ENCODE measurements at regions not wholly inside any gene's neighbourhood (a gene's known extent, or its start where the extent isn't known, plus 50 kb on each side); places are given as distances from the start of the nearest gene placed in this dataset.

GRCh38 chr1:229786974-229787610, 161.0 kb downstream of the URB2 start:
- H3K36me3 Mint-ChIP-seq = peaks cover 3% of the 10 kb centered on the region
- peaks cover 0 to 2% (median 0%) of the 10 kb centered on the region in 3 donors for H3K4me1 Mint-ChIP-seq
- no peak overlapping the region for H3K4me3 Mint-ChIP-seq

GRCh38 chr1:229788004-229788403, 162.0 kb downstream of the URB2 start:
- H3K9me3 Mint-ChIP-seq = peaks cover 4 to 17% (median 16%) of the 10 kb centered on the region in 3 donors
- peak overlapping the region in 1 of 4 donors; percentile 51 for H3K4me3 Mint-ChIP-seq
- peaks cover 0 to 2% (median 0%) of the 10 kb centered on the region in 3 donors for H3K4me1 Mint-ChIP-seq
- H3K27ac Mint-ChIP-seq = no peak overlapping the region
- H3K27me3 Mint-ChIP-seq = peaks cover 4% of the 10 kb centered on the region
- peaks cover 1% of the 10 kb centered on the region for H3K36me3 Mint-ChIP-seq

More at GRCh38 chr1:229786974-229787610, 161.0 kb downstream of the URB2 start:
- peaks cover 4 to 17% (median 16%) of the 10 kb centered on the region in 3 donors for H3K9me3 Mint-ChIP-seq
- peaks cover 11% of the 10 kb centered on the region for H3K27me3 Mint-ChIP-seq
- no peak overlapping the region for H3K27ac Mint-ChIP-seq

GRCh38 chr1:229792012-229792975, 166.2 kb downstream of the URB2 start:
- Mint-ChIP-seq H3K36me3 (no peaks in the 10 kb centered on the region), H3K4me1 (peaks cover 0 to 2% (median 0%) of the 10 kb centered on the region in 3 donors), H3K27ac (no peak overlapping the region), H3K9me3 (peaks cover 4 to 16% (median 14%) of the 10 kb centered on the region in 3 donors), H3K27me3 (peaks cover 4% of the 10 kb centered on the region), H3K4me3 (no peak overlapping the region)

GRCh38 chr1:229793488-229793887, 167.4 kb downstream of the URB2 start:
- H3K4me3 Mint-ChIP-seq = no peak overlapping the region
- no peaks in the 10 kb centered on the region for H3K4me1 Mint-ChIP-seq
- H3K27ac Mint-ChIP-seq = peak overlapping the region in 1 of 3 donors; percentile 48
- no peaks in the 10 kb centered on the region for H3K36me3 Mint-ChIP-seq
- peaks cover 4% of the 10 kb centered on the region for H3K27me3 Mint-ChIP-seq
- H3K9me3 Mint-ChIP-seq = peaks cover 4 to 14% (median 12%) of the 10 kb centered on the region in 3 donors

GRCh38 chr1:229798558-229798957, 172.5 kb downstream of the URB2 start:
- Mint-ChIP-seq H3K9me3 (no peaks in the 10 kb centered on the region), H3K27ac (no peak overlapping the region), H3K36me3 (peaks cover 2% of the 10 kb centered on the region), H3K4me3 (no peak overlapping the region), H3K27me3 (peaks cover 7% of the 10 kb centered on the region), H3K4me1 (no peaks in the 10 kb centered on the region)

- Mint-ChIP-seq H3K4me3 (no peak overlapping the region), H3K9me3 (peaks cover 1 to 24% (median 12%) of the 10 kb centered on the region in 3 donors), H3K27me3 (peaks cover 4% of the 10 kb centered on the region), H3K36me3 (peaks cover 2% of the 10 kb centered on the region), H3K4me1 (no peaks in the 10 kb centered on the region), H3K27ac (no peak overlapping the region)
Observed at GRCh38 chr1:229803626-229804217, 177.7 kb downstream of the URB2 start.

GRCh38 chr1:229808272-229808671, 182.2 kb downstream of the URB2 start:
- H3K27ac Mint-ChIP-seq = no peak overlapping the region
- peaks cover 9% of the 10 kb centered on the region for H3K27me3 Mint-ChIP-seq
- no peak overlapping the region for H3K4me3 Mint-ChIP-seq
- H3K4me1 Mint-ChIP-seq = peaks cover 0 to 2% (median 0%) of the 10 kb centered on the region in 3 donors
- no peaks in the 10 kb centered on the region for H3K36me3 Mint-ChIP-seq
- peaks cover 5 to 38% (median 22%) of the 10 kb centered on the region in 3 donors for H3K9me3 Mint-ChIP-seq

- Mint-ChIP-seq H3K9me3 (peaks cover 4 to 24% (median 16%) of the 10 kb centered on the region in 3 donors), H3K4me3 (no peak overlapping the region), H3K36me3 (no peaks in the 10 kb centered on the region), H3K27me3 (peaks cover 9% of the 10 kb centered on the region), H3K27ac (no peak overlapping the region), H3K4me1 (peaks cover 0 to 2% (median 0%) of the 10 kb centered on the region in 3 donors)
Observed at GRCh38 chr1:229810140-229810539, 184.1 kb downstream of the URB2 start.

GRCh38 chr1:229810961-229811360, 184.9 kb downstream of the URB2 start:
- Mint-ChIP-seq H3K4me3 (no peak overlapping the region), H3K36me3 (no peaks in the 10 kb centered on the region), H3K27ac (no peak overlapping the region), H3K27me3 (peaks cover 10% of the 10 kb centered on the region), H3K9me3 (peaks cover 4 to 17% (median 10%) of the 10 kb centered on the region in 3 donors), H3K4me1 (peaks cover 0 to 2% (median 0%) of the 10 kb centered on the region in 3 donors)

- Mint-ChIP-seq H3K4me1 (peaks cover 0 to 2% (median 0%) of the 10 kb centered on the region in 3 donors), H3K4me3 (no peak overlapping the region), H3K36me3 (no peaks in the 10 kb centered on the region), H3K27ac (no peak overlapping the region), H3K27me3 (peaks cover 14% of the 10 kb centered on the region), H3K9me3 (peaks cover 4 to 16% (median 10%) of the 10 kb centered on the region in 3 donors)
Observed at GRCh38 chr1:229812148-229812547, 186.1 kb downstream of the URB2 start.

- no peaks in the 10 kb centered on the region for H3K36me3 Mint-ChIP-seq
- H3K4me3 Mint-ChIP-seq = no peak overlapping the region
- peaks cover 4 to 13% (median 10%) of the 10 kb centered on the region in 3 donors for H3K9me3 Mint-ChIP-seq
Observed at GRCh38 chr1:229812693-229813092, 186.6 kb downstream of the URB2 start.

GRCh38 chr1:229815076-229815475, 189.0 kb downstream of the URB2 start:
- H3K4me1 Mint-ChIP-seq = no peaks in the 10 kb centered on the region
- no peaks in the 10 kb centered on the region for H3K36me3 Mint-ChIP-seq
- H3K9me3 Mint-ChIP-seq = peaks cover 4 to 11% (median 5%) of the 10 kb centered on the region in 3 donors
- no peak overlapping the region for H3K27ac Mint-ChIP-seq
- peaks cover 17% of the 10 kb centered on the region for H3K27me3 Mint-ChIP-seq
- no peak overlapping the region for H3K4me3 Mint-ChIP-seq

More at GRCh38 chr1:229812693-229813092, 186.6 kb downstream of the URB2 start:
- peaks cover 15% of the 10 kb centered on the region for H3K27me3 Mint-ChIP-seq
- peaks cover 0 to 2% (median 0%) of the 10 kb centered on the region in 3 donors for H3K4me1 Mint-ChIP-seq
- no peak overlapping the region for H3K27ac Mint-ChIP-seq

GRCh38 chr1:229815961-229816360, 189.9 kb downstream of the URB2 start:
- Mint-ChIP-seq H3K27ac (no peak overlapping the region), H3K4me3 (no peak overlapping the region), H3K4me1 (no peaks in the 10 kb centered on the region), H3K36me3 (no peaks in the 10 kb centered on the region), H3K27me3 (peaks cover 16% of the 10 kb centered on the region), H3K9me3 (peaks cover 0 to 5% (median 0%) of the 10 kb centered on the region in 3 donors)

GRCh38 chr1:229817936-229818335, 191.9 kb downstream of the URB2 start:
- peaks cover 0 to 5% (median 0%) of the 10 kb centered on the region in 3 donors for H3K9me3 Mint-ChIP-seq
- H3K27me3 Mint-ChIP-seq = peaks cover 12% of the 10 kb centered on the region
- H3K27ac Mint-ChIP-seq = no peak overlapping the region
- no peaks in the 10 kb centered on the region for H3K36me3 Mint-ChIP-seq
- no peak overlapping the region for H3K4me3 Mint-ChIP-seq
- no peaks in the 10 kb centered on the region for H3K4me1 Mint-ChIP-seq

GRCh38 chr1:229819091-229819490, 193.0 kb downstream of the URB2 start:
- Mint-ChIP-seq H3K27ac (no peak overlapping the region), H3K4me3 (no peak overlapping the region), H3K9me3 (peaks cover 0 to 5% (median 0%) of the 10 kb centered on the region in 3 donors), H3K27me3 (peaks cover 15% of the 10 kb centered on the region), H3K36me3 (no peaks in the 10 kb centered on the region), H3K4me1 (no peaks in the 10 kb centered on the region)
